GM18498 (cell line): ENCODE measurements at regions not wholly inside any gene's neighbourhood (a gene's known extent, or its start where the extent isn't known, plus 50 kb on each side); places are given as distances from the start of the nearest gene placed in this dataset.

Experiments used
- ATAC-seq: cut with Tn5 transposase; IDR thresholded peaks from one replicate; pipeline ENCODE4 v1.9.1; 2021; ENCODE audit warnings: mild to moderate bottlenecking, moderate library complexity; ENCODE audit not compliant: unreplicated experiment

DNA sequence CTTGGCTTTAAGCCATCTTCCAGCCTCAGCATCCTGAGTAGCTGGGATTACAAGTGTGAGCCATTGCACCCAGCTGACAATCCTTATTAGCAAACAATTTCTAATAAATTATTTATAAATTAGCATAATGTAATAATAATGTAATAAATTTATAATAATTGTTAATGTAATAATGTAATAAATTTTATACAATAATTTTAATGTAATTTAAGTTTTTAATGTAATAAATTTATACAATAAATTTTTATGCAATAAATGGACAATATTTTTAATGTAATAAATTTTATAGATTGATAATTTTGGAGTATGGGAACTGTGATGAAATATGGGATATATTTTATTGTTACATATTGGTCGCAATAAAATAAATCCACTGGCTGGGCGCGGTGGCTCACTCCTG lies 1457.5 kb downstream of the KCNT2 start:
- ATAC-seq = no peak

- ATAC-seq = no peak
Measured at GRCh38 chr1:195141294-195141693, 1466.9 kb downstream of the KCNT2 start.

GRCh38 chr1:195130598-195130997 lies 1477.6 kb downstream of the KCNT2 start:
- ATAC-seq = no peak

DNA sequence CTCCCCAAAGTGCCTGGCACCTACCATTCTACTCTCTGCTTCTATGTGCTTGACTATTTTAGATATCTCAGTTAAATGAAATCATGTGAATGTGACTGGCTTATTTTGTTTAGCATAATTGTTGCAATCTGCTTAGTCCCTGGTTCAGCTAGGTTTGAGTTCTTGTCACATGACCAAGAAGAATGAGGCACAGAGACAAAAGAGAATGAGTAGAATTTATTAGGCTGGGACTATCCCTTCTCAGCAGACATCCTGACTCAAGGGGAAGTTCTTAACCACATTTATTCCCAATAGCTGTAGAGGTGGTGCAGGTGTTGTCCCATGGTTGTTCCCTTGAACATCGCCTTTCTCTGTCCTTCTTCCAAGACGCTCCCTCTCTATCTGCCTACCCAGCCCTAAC lies 1485.7 kb downstream of the KCNT2 start:
- ATAC-seq = no peak

DNA sequence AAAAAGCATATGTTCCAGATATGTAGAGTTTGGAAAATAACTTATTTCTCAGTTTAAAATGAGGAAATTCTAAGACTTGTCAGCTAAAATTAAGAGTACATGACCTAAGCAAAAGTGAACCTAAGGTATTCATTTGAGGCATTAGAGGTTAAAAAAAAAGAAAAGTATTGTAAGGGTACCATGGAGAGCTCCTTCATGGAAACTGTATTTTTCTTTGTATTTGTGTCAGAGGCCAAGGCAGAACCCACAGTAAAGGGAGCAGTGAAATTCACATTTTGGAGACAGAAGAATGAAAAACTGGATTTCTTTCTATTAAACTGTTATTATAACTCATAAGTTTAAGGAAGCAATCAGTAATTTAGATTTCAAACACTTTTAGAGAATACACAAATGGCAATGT lies 1494.8 kb downstream of the KCNT2 start:
- ATAC-seq = no peak

GRCh38 chr1:195105773-195106172 lies 1502.5 kb downstream of the KCNT2 start:
- no peak for ATAC-seq

GRCh38 chr1:195105281-195105680 lies 1503.0 kb downstream of the KCNT2 start:
- no peak for ATAC-seq

DNA sequence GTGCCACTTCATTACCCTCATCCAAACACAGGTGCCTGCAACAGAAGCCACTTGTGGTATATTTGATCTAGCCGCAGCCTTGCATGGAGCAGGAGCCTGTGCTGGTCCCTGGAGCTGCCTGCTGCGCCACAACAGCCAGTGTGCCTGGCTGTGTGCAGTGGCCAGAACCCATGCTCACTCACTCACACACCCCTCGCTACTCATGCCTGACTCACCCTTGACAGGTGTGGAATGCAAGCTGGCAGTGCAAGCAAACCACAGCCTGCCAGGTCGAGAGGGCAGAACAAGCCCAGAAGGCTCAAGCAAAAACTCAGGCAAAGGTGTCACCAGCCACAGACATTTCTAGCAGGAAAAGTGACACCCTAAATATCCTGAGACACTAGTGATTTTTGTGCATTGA lies 1510.9 kb downstream of the KCNT2 start:
- no peak for ATAC-seq

- no peak for ATAC-seq
Measured at GRCh38 chr1:195096051-195096521, 1512.2 kb downstream of the KCNT2 start.

DNA sequence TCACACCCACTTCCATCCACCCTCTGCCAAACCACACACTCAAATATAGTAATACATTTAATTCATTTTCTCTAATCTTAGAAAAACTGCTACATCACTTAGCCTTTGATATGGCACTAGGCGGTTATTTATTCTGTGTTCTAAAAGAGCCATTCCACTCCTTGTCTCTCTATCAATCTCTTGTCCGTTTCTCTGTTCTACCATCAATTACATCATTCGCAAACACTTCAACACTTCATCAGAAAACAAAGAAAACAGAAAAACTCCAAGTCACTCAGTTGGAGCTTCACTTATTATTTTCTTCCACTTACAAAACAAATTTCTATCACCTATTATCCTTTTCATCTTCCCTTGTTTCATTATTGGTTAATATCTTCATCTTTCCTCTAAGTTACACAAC lies 1523.0 kb downstream of the KCNT2 start:
- no peak for ATAC-seq

DNA sequence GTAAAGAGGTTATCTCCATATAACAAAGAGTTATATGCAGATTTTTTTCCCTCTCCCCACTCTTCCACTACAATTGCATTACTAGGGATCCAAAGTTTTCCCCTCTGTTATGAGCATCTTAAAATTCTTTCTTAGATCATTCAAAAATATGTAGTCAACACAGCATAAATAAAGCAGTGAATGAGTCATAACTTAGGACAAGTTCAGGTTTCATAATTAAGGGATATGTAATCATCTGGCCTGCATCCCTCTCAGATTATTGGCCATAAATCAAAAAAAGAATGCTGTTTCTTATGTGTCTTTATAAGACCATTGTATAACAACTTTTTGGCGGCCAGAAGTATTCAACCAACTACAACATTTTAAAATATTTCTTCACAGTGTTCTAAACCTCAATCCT lies 1526.1 kb downstream of the KCNT2 start:
- no peak for ATAC-seq

- no peak for ATAC-seq
Measured at GRCh38 chr1:195076682-195077081, 1531.6 kb downstream of the KCNT2 start.

- no peak for ATAC-seq
Measured at GRCh38 chr1:195075973-195076372, 1532.3 kb downstream of the KCNT2 start.

DNA sequence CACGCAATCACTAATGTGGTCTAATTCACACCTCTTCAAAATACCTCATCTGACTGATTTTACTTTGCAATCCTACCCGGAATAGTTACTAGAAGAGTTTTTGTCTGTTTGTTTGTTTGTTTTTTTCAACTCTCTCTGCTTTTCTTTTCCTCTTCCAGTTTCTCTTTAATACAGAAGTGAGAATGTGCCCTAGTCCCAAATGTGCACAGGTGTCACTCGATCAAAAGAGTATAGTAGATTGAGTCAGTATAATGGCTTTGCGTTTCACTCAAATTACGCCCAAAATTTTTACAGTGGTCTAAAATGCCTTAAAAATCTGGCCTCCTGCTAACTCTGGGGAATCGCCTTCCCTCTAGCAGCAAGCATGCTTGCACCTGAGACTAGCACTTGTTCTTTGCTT lies 1536.8 kb downstream of the KCNT2 start:
- ATAC-seq = peak; percentile 55

- ATAC-seq = no peak
Measured at GRCh38 chr1:195065437-195065836, 1542.8 kb downstream of the KCNT2 start.

DNA sequence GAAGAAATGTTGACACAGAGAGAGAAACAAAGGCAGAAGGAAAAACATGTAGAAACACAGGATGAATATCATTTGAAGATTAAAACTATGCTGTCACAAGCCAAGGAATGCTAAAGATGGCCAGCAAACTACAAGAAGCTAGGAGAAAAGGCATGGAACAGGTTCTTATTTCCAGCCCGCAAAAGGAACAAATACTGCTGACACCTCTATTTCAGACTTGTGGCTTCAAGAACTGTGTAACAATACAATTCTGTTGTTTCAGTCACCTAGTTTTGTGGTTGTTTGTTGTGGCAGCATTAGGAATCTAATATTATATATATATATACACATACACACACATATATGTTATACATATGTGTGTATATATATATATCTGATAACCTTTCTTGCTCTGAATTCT lies 1543.9 kb downstream of the KCNT2 start:
- no peak for ATAC-seq

DNA sequence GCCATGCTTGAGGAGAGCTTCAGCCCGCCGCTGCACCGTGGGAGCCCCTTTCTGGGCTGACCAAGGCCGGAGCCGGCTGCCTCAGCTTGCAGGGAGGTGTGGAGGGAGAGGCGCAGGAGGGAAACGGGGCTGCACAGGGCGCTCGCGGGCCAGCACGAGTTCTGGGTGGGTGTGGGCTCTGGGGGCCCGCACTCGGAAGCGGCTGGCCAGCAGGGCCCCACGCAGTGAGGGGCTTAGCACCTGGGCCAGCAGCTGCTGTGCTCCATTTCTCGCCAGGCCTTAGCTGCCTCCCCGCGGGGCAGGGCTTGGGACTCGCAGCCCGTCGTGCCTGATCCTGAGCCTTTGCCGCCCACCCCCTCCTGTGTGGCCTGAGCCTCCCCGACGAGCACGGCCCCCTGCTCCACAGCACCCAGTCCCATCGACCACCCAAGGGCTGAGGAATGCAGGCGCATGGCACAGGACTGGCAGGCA lies 1554.0 kb downstream of the KCNT2 start:
- ATAC-seq = no peak

DNA sequence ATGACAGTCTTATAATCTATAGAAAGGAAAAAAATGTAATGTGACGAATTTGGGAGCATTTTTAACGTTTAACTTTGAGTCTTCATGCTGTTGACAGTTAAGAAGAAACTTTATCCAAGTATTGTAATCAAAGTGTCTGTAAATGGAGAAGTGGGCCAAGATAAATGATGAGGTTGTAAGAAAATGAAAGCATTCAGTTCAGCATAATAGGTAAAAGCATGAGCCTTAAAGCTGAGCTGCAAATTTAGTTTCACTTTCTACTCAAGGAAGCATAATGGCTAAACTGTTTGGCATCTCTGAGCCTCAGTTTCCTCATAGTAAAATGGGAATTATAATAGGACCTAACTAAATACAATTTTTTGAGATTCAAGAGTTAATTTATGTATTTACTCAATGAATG lies 1554.8 kb downstream of the KCNT2 start:
- ATAC-seq = peak; percentile 72

DNA sequence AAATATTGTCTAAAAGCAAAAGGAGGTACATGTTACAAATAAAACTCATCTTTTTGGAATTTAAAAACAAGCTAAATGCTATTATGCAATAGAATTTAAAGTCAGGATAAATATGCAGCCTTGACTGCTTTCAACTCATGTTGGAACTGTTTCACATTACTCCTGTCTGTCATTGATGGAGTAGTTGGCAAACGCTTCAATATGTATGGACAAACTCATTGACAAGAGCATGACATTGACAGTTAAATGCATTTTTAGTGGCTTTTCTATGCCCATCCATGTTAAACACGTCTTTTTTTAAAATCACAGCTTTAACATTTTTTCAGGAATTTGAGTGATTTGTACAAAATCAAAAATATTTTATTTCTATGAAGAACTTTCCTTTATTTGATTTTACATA lies 1560.5 kb downstream of the KCNT2 start:
- no peak for ATAC-seq

GRCh38 chr1:195045072-195045471 lies 1563.2 kb downstream of the KCNT2 start:
- no peak for ATAC-seq

GRCh38 chr1:195030793-195031192 lies 1577.4 kb downstream of the KCNT2 start:
- no peak for ATAC-seq

DNA sequence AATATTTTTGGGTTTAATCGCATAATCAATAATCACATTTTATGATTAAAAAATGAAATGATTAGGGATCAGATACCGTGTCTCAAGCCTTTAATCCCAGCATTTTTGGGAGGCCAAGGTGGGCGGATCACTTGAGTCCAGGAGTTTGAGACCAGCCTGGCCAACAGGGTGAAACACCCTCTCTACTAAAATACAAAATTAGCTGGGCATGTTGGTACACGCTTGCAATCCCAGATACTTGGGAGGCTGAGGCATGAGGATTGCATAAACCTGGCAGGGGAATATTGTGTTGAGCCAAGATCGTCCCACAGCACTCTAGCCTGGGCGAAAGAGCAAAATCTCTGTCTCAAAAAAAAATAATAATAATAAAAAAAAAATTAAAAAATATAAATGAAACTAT lies 1581.4 kb downstream of the KCNT2 start:
- no peak for ATAC-seq

GRCh38 chr1:195019385-195019784 lies 1588.9 kb downstream of the KCNT2 start:
- no peak for ATAC-seq

DNA sequence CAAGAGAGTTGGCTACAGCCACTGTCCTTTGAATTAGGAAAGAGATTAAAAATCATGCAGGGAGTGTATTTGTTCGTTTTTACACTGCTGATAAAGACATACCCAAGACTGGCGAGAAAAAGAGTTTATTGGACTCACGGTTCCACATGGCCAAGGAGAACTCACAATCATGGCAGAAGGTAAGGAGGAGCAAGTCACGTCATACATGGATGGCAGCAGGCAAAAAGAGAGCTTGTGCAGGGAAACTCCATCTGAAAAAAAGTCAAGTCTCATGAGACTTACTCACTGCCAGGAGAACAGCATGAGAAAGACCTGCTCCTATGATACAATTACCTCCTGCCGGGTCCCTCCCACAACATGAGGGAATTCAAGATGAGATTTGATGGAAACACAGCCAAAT lies 1595.2 kb downstream of the KCNT2 start:
- ATAC-seq = no peak
